Heart right ventricle (tissue), 16 donors: ENCODE measurements at regions not wholly inside any gene's neighbourhood (a gene's known extent, or its start where the extent isn't known, plus 50 kb on each side); places are given as distances from the start of the nearest gene placed in this dataset.

Experiments
- ATAC-seq, 8 donors: fragments of 200-7000 bp; cut with Tn5 transposase; one replicate each; pipeline ENCODE4 v1.9.1; 2020; ENCODE audit warnings: mild to moderate bottlenecking in 8 of 8, moderate library complexity in 8 of 8, moderate number of reproducible peaks in 1 of 8
- DNase-seq, 2 donors: peaks; one replicate each; pipeline ENCODE4 v3.0.0-alpha.2; 2020
- H3K27ac ChIP-seq, 10 donors: fragments of 200-600 bp; sonication (generic) in 2 of 10; one replicate each; pipeline versions ENCODE4 v1.5.0 to v1.8.0; 2020 to 2022; ENCODE audit warnings: mild to moderate bottlenecking in 3 of 10
- H3K27me3 ChIP-seq, 7 donors: fragments of 200-600 bp; one replicate each; pipeline ENCODE4 v1.8.0; 2021 to 2022; ENCODE audit warnings: mild to moderate bottlenecking in 2 of 7
- H3K36me3 ChIP-seq, 9 donors: fragments of 200-600 bp; sonication (generic) in 1 of 9; one replicate each; pipeline versions ENCODE4 v1.5.0 to v1.8.0; 2020 to 2022; ENCODE audit warnings: mild to moderate bottlenecking in 2 of 9
- H3K4me1 ChIP-seq, 9 donors: fragments of 200-600 bp; sonication (generic) in 1 of 9; one replicate each; pipeline versions ENCODE4 v1.5.0 to v1.8.0; 2020 to 2022; ENCODE audit warnings: mild to moderate bottlenecking in 4 of 9
- H3K4me3 ChIP-seq, 10 donors: fragments of 200-600 bp; sonication (generic) in 2 of 10; one replicate each; pipeline versions ENCODE4 v1.5.0 to v1.8.0; 2020 to 2022; ENCODE audit warnings: mild to moderate bottlenecking in 7 of 10, moderate library complexity in 2 of 10
- H3K9me3 ChIP-seq, 11 donors: fragments of 200-600 bp in 10 of 11; sonication (generic) in 2 of 11; one replicate each; pipeline versions ENCODE4 v1.5.0 to v1.8.0; 2013 to 2022; ENCODE audit warnings: mild to moderate bottlenecking in 2 of 11, control low read depth in 1 of 11, moderate library complexity in 1 of 11
- WGBS, 2 donors: extraction: QIAGEN DNeasy Blood & Tissue Kit; methylation state at CpG; one replicate each; pipeline ENCODE4 v1.1.7; 2013; ENCODE audit warnings: inconsistent platforms in 1 of 2; 5-methylcytosine and 5-hydroxymethylcytosine counted together
- intact Hi-C, 10 donors: fragments of 100-400 bp; cut with DNase I; formaldehyde crosslinking; loops; one replicate each; pipeline versions ENCODE4 v1.11.1 to v1.14.2; 2022
- TF ChIP-seq, protein P1 (sequence below), 9 donors: fragments of 200-600 bp; sonication (generic) in 2 of 9; IDR thresholded peaks; one replicate each; pipeline versions ENCODE4 v1.5.0 to v1.8.0; 2021 to 2022; ENCODE audit warnings: antibody characterized with exemption in 9 of 9, mild to moderate bottlenecking in 5 of 9, moderate library complexity in 1 of 9
- donor health status: Arrhythmogenic right ventricular cardiomyopathy.
- donor health status: ischemic (EF 13 %, LVEDD 7.1; RV severe dilation, severe dysfunction).
- donor health status: healthy with polysubstance abuse.
- donor health status: DM: no; HTN: yes; CAD: no.
- donor health status: DM: no; HTN: no; CAD: no.
- donor health status: ischemic (EF 25% LVEDD 6.9; RV normal size, moderate dysfunction).
- donor health status: ischemic (EF 25% LVEDD 5.7; RV mildly dilated, moderate dysfunction).
- donor health status: healthy.
- donor health status: DM: yes; HTN: yes; CAD: no.
- donor health status: Ischemic cardiomyopathy.
- donor health status: ischemic (EF 35%, LVEDD 5.7; RV mildly dilated, moderate dysfunction).
- donor health status: nonischemic (EF 11% LVEDD 7.7; RV severe dilation, severe dysfunction).
- donor health status: DM: yes; HTN: yes; CAD: no.
- donor health status: PGD.
- donor health status: ischemic (EF 29% LVEDD 5.4; RV normal size, mild dysfunction).
- donor health status: nonischemic (EF 23%, LVEDD 6.1; RV moderate dilation, normal function).

DNA sequence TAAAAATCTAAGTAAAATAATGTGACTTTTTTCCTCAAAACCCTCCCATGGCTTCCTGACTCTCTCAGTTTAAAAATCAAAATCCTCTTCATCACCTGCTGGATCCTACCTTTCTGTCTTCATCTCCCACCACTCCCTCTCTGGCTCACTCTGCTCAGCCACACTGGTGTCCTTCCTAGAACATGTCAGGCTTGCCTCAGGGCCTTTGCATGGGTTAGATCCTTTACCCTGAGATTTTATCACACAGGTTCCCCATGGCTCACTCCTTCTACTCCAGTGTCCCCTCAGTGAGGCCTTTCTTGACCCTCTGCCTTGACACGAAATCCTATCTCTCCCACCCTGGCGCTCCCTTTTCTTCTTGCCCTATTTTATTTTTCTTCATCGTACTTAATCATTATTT lies 141.8 kb downstream of the RPL22L1 start:
- H3K27ac ChIP-seq = peak overlapping the region in 1 of 10 donors; percentile 62
- no peak overlapping the region for H3K4me3 ChIP-seq
- DNase-seq (no peak), ATAC-seq (no peak)
- intact Hi-C loops = no loop called here
- TF ChIP-seq, protein P1, sequence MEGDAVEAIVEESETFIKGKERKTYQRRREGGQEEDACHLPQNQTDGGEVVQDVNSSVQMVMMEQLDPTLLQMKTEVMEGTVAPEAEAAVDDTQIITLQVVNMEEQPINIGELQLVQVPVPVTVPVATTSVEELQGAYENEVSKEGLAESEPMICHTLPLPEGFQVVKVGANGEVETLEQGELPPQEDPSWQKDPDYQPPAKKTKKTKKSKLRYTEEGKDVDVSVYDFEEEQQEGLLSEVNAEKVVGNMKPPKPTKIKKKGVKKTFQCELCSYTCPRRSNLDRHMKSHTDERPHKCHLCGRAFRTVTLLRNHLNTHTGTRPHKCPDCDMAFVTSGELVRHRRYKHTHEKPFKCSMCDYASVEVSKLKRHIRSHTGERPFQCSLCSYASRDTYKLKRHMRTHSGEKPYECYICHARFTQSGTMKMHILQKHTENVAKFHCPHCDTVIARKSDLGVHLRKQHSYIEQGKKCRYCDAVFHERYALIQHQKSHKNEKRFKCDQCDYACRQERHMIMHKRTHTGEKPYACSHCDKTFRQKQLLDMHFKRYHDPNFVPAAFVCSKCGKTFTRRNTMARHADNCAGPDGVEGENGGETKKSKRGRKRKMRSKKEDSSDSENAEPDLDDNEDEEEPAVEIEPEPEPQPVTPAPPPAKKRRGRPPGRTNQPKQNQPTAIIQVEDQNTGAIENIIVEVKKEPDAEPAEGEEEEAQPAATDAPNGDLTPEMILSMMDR (IDR thresholded peaks at IDR 0.05) = no peak
- H3K36me3 ChIP-seq = no peaks in the 10 kb centered on the region
- 90 to 93% methylated on average over 3 of the region's 3 CpGs for WGBS, 2 donors
- H3K9me3 ChIP-seq = no peaks in the 10 kb centered on the region
- peaks cover 0 to 4% (median 0%) of the 10 kb centered on the region in 9 donors for H3K4me1 ChIP-seq
- H3K27me3 ChIP-seq = peaks cover 0 to 7% (median 0%) of the 10 kb centered on the region in 7 donors

DNA sequence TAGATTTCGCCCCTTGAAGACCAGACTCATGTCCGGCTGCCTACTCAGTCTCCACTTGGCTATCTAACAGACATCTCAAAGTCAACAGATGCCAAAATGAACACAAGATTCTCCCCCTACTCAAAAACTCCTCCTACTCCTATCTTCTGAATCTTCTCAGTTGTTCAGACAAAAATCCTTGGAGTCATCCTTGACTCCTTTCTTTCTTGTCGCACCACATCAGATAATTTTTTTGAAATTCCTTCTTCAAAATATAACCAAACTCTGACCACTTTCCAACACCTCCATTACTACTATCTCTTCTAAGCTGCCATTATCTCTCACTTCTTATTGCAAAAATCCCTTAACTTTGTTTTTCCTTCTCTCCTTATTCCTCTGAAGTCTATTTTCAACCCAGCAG lies 141.9 kb upstream of the SLC7A14 start:
- Histone ChIP-seq H3K4me3 (no peak overlapping the region), H3K36me3 (no peaks in the 10 kb centered on the region), H3K27ac (peak overlapping the region in 1 of 10 donors; percentile 62), H3K4me1 (peaks cover 0 to 4% (median 0%) of the 10 kb centered on the region in 9 donors), H3K27me3 (peaks cover 0 to 7% (median 0%) of the 10 kb centered on the region in 7 donors), H3K9me3 (no peaks in the 10 kb centered on the region)
- intact Hi-C loops = no loop called here
- TF ChIP-seq, protein P1 (IDR thresholded peaks at IDR 0.05) = no peak
- DNase-seq = no peak
- WGBS, 2 donors = 91 to 94% methylated on average over 3 of the region's 3 CpGs
- ATAC-seq = no peak

DNA sequence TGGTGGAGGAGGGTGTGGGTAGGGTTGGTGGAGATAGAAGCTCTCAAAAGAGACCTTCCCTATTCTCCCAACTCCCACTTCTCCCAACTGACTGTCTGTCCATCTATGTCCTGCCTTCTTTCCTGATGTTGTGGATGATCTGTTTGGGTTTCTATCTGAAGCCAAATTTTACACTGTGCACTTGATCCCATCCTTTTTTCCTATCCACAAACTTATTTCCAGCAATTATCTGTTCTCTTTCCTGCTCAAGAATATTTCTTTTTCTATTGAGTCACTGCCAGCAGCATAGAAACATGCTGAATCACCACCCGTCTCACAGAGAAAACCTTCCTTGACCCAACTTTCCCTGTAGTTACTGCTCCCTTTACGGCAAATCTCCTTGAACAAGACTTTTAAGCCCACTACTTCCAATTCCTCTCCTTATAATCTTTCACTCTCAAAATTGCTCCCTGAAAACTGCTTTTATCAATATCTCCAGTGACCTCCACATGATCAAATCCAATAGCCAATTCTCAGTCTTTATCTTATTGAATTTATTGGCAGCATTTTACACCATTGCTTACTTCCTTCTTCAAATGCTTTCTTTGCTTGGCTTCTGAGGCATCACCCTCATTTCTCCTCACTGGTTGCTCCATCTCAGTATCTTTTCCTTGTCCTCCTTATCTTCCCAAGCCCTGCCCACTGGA lies 141.2 kb upstream of the SLC7A14 start:
- TF ChIP-seq, protein P1 (IDR thresholded peaks at IDR 0.05) = no peak
- no peaks in the 10 kb centered on the region for H3K9me3 ChIP-seq
- H3K27me3 ChIP-seq = peaks cover 0 to 7% (median 0%) of the 10 kb centered on the region in 7 donors
- intact Hi-C loops = no loop called here
- no peak overlapping the region for H3K4me3 ChIP-seq
- no peaks in the 10 kb centered on the region for H3K36me3 ChIP-seq
- DNase-seq (no peak), ATAC-seq (peak in 1 of 8 donors; percentile 46)
- peak overlapping the region in 4 of 10 donors; percentile 4 to 62 (median 34) for H3K27ac ChIP-seq
- 55 to 72% methylated on average over 2 of the region's 2 CpGs for WGBS, 2 donors
- peaks cover 0 to 4% (median 0%) of the 10 kb centered on the region in 9 donors for H3K4me1 ChIP-seq

DNA sequence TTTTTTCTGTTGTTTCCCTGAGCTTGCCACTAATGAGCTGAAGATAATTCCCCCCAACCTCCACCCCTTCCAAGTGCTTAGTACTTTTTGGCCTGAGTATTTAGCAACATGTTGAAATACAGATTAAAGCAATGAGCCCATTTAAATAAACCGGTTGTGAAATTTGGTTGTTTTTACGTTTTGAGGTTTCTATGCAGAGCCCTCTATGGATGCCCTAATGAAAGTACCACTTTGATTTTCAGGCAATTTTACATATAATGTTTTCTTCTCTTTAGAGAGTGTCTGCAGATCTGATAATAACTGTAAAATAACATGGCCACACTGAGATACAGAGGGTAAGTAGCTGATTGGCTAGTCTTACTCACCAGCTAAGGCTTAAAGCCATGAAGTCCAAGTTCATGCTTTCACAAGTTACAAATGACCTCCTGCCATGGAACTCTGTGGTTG lies 139.4 kb upstream of the SLC7A14 start:
- no peaks in the 10 kb centered on the region for H3K36me3 ChIP-seq
- H3K27ac ChIP-seq = peak overlapping the region in 2 of 10 donors; percentile 22 to 62
- TF ChIP-seq, protein P1 (IDR thresholded peaks at IDR 0.05) = no peak
- H3K27me3 ChIP-seq = peaks cover 0 to 7% (median 0%) of the 10 kb centered on the region in 7 donors
- H3K4me1 ChIP-seq = peaks cover 0 to 4% (median 0%) of the 10 kb centered on the region in 9 donors
- DNase-seq = no peak
- intact Hi-C loops = no loop called here
- WGBS, 2 donors = 67 to 76% methylated on average over 2 of the region's 2 CpGs
- ATAC-seq = peak in 2 of 8 donors; percentile 55
- no peaks in the 10 kb centered on the region for H3K9me3 ChIP-seq
- H3K4me3 ChIP-seq = no peak overlapping the region
